HEK293 (cell line): ENCODE measurements at regions not wholly inside any gene's neighbourhood (a gene's known extent, or its start where the extent isn't known, plus 50 kb on each side); places are given as distances from the start of the nearest gene placed in this dataset.

ENCODE experiments used
- CTCF ChIA-PET: fragments of 350-600 bp; formaldehyde crosslinking; extraction: SDS; loops from one replicate; lab custom pipeline; 2021; ENCODE audit warnings: antibody characterized with exemption; lab: Yijun Ruan, JAX
- POLR2A ChIA-PET: fragments of 300-600 bp; formaldehyde crosslinking; extraction: SDS; loops from one replicate; lab custom pipeline; 2020; ENCODE audit warnings: antibody characterized with exemption, inconsistent platforms; lab: Yijun Ruan, JAX
- H3K27ac ChIP-seq: fragments of 200-500 bp; sonication (Bioruptor generic); 2 replicates; pipeline ENCODE4 v1.5.1; 2014; ENCODE audit warnings: low read depth, low read length, control low read depth, inconsistent platforms; ENCODE audit errors: extremely low read depth
- H3K36me3 ChIP-seq, 2 experiments: fragments of 200-500 bp in 1 of 2; sonication (Bioruptor generic) in 1 of 2; 1 replicate in 1 of 2; 2 replicates in 1 of 2; pipeline ENCODE4 v1.5.1; 2014 to 2017; ENCODE audit warnings: inconsistent platforms in 2 of 2, low read length in 2 of 2; ENCODE audit not compliant: control insufficient read depth in 2 of 2, insufficient read depth in 1 of 2
- H3K4me1 ChIP-seq: fragments of 200-500 bp; sonication (Bioruptor generic); 2 replicates; pipeline ENCODE4 v1.5.1; 2014; ENCODE audit warnings: mild to moderate bottlenecking, low read length, inconsistent platforms; ENCODE audit not compliant: control insufficient read depth, insufficient read depth
- H3K4me3 ChIP-seq: 2 replicates; pipeline ENCODE4 v1.5.1; 2011; ENCODE audit warnings: low read depth, mild to moderate bottlenecking, control low read depth, low read length, moderate library complexity
- H3K9me3 ChIP-seq: fragments of 200-500 bp; sonication (Bioruptor generic); 2 replicates; pipeline ENCODE4 v1.5.1; 2014; ENCODE audit warnings: low read depth, low read length, inconsistent platforms; ENCODE audit not compliant: control insufficient read depth, insufficient read depth
- BCL11B ChIP-seq: fragments of 450-650 bp; formaldehyde crosslinking; IDR thresholded peaks from 2 replicates; pipeline ENCODE4 v1.5.1; 2016; ENCODE audit warnings: low read depth, missing biosample characterization, missing genetic modification characterization
- GLIS2 ChIP-seq: fragments of 450-650 bp; formaldehyde crosslinking; IDR thresholded peaks from 2 replicates; pipeline ENCODE4 v1.5.1; 2016; ENCODE audit warnings: missing biosample characterization, missing genetic modification characterization
- KLF10 ChIP-seq: fragments of 450-650 bp; IDR thresholded peaks from 2 replicates; pipeline ENCODE4 v1.5.1; 2018; ENCODE audit warnings: missing biosample characterization, mild to moderate bottlenecking, missing genetic modification characterization
- OSR2 ChIP-seq: fragments of 450-650 bp; formaldehyde crosslinking; IDR thresholded peaks from 2 replicates; pipeline ENCODE4 v1.5.1; 2016; ENCODE audit warnings: missing biosample characterization, missing genetic modification characterization
- RBAK ChIP-seq: fragments of 450-650 bp; formaldehyde crosslinking; IDR thresholded peaks from 2 replicates; pipeline ENCODE4 v1.5.1; 2016; ENCODE audit warnings: missing biosample characterization, missing genetic modification characterization
- SP7 ChIP-seq: fragments of 450-650 bp; formaldehyde crosslinking; IDR thresholded peaks from 2 replicates; pipeline ENCODE4 v1.5.1; 2016; ENCODE audit warnings: missing biosample characterization, missing genetic modification characterization
- WT1 ChIP-seq: fragments of 450-650 bp; formaldehyde crosslinking; IDR thresholded peaks from 2 replicates; pipeline ENCODE4 v1.5.1; 2016; ENCODE audit warnings: missing biosample characterization, missing genetic modification characterization
- ZBTB48 ChIP-seq: fragments of 450-650 bp; formaldehyde crosslinking; IDR thresholded peaks from 2 replicates; pipeline ENCODE4 v1.5.1; 2016; ENCODE audit warnings: missing biosample characterization, missing genetic modification characterization
- ZFP41 ChIP-seq: fragments of 450-650 bp; formaldehyde crosslinking; IDR thresholded peaks from 2 replicates; pipeline ENCODE4 v1.5.1; 2016; ENCODE audit warnings: missing biosample characterization, missing genetic modification characterization, borderline replicate concordance
- ZNF146 ChIP-seq: fragments of 450-650 bp; formaldehyde crosslinking; IDR thresholded peaks from 2 replicates; pipeline ENCODE4 v1.5.1; 2016; ENCODE audit warnings: missing biosample characterization, missing genetic modification characterization
- ZNF2 ChIP-seq: fragments of 450-650 bp; formaldehyde crosslinking; IDR thresholded peaks from 2 replicates; pipeline ENCODE4 v1.5.1; 2016; ENCODE audit warnings: missing biosample characterization, missing genetic modification characterization
- ZNF354C ChIP-seq: fragments of 450-650 bp; formaldehyde crosslinking; IDR thresholded peaks from 2 replicates; pipeline ENCODE4 v1.5.1; 2016; ENCODE audit warnings: missing biosample characterization, missing genetic modification characterization, low read depth, borderline replicate concordance
- ZNF514 ChIP-seq: fragments of 450-650 bp; formaldehyde crosslinking; IDR thresholded peaks from 2 replicates; pipeline ENCODE4 v1.5.1; 2016; ENCODE audit warnings: missing biosample characterization, missing genetic modification characterization
- ZNF560 ChIP-seq: fragments of 450-650 bp; formaldehyde crosslinking; IDR thresholded peaks from 2 replicates; pipeline ENCODE4 v1.5.1; 2017; ENCODE audit warnings: missing biosample characterization, missing genetic modification characterization, borderline replicate concordance
- ZNF596 ChIP-seq: fragments of 450-650 bp; IDR thresholded peaks from 2 replicates; pipeline ENCODE4 v1.5.0; 2018; ENCODE audit warnings: missing biosample characterization, mild to moderate bottlenecking, missing genetic modification characterization, moderate library complexity
- ZNF600 ChIP-seq: fragments of 450-650 bp; formaldehyde crosslinking; IDR thresholded peaks from 2 replicates; pipeline ENCODE4 v1.5.1; 2016; ENCODE audit warnings: missing biosample characterization, missing genetic modification characterization
- ZNF768 ChIP-seq: fragments of 450-650 bp; formaldehyde crosslinking; IDR thresholded peaks from 2 replicates; pipeline ENCODE4 v1.5.1; 2018; ENCODE audit warnings: missing biosample characterization, mild to moderate bottlenecking, missing genetic modification characterization
- ZNF792 ChIP-seq: fragments of 450-650 bp; formaldehyde crosslinking; IDR thresholded peaks from 2 replicates; pipeline ENCODE4 v1.5.1; 2016; ENCODE audit warnings: missing biosample characterization, missing genetic modification characterization
- TF ChIP-seq, protein P1 (sequence below): fragments of 450-650 bp; formaldehyde crosslinking; IDR thresholded peaks from 2 replicates; pipeline ENCODE4 v1.5.1; 2016; ENCODE audit warnings: missing biosample characterization, missing genetic modification characterization
- TF ChIP-seq, protein P2 (sequence below): fragments of 450-650 bp; formaldehyde crosslinking; IDR thresholded peaks from 2 replicates; pipeline ENCODE4 v1.5.1; 2017; ENCODE audit warnings: missing biosample characterization, missing genetic modification characterization
- TF ChIP-seq, protein P3 (sequence below): fragments of 450-650 bp; formaldehyde crosslinking; IDR thresholded peaks from 2 replicates; pipeline ENCODE4 v1.5.1; 2016; ENCODE audit warnings: missing biosample characterization, missing genetic modification characterization
- TF ChIP-seq, protein P4 (sequence below): fragments of 450-650 bp; formaldehyde crosslinking; IDR thresholded peaks from 2 replicates; pipeline ENCODE4 v1.5.1; 2016; ENCODE audit warnings: missing biosample characterization, missing genetic modification characterization, borderline replicate concordance

DNA sequence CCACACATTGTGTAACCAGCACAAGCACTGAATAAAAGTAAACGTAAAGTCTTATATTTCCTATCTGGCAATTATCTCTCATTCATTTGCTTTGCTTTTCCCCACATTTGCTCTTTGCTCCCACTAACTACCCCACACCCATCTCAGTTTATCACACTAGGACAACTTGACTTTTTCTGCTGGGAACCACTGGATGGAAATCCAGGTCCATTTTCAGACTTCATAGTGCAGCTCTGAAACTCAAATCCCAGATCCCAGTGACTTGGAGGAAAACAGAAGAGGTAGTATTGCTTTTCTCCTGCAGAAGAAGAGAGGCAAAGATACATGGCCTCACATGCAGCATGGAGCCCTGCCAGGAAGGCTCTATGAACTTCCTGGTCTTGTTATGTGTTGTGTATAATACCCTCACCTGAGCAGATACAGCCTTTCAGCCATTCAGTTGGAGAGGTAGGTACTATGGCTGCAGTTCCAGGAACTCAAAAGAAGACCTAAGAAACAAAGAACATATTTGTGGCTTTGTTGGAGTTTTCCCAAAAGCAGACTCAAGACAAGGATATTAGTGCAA, 90.0 kb upstream of the NIPBL start:
- TF ChIP-seq OSR2 (tag by site-specific recombination) (no peak), ZBTB48 (tag by site-specific recombination) (no peak), KLF10 (tag by site-specific recombination) (no peak), ZNF560 (no peak), ZNF768 (tag by site-specific recombination) (no peak), ZNF596 (tag by site-specific recombination) (no peak), RBAK (tag by site-specific recombination) (no peak), ZNF514 (tag by site-specific recombination) (no peak), ZFP41 (tag by site-specific recombination) (no peak), BCL11B (tag by site-specific recombination) (no peak), ZNF354C (no peak)
- TF ChIP-seq, protein P1, sequence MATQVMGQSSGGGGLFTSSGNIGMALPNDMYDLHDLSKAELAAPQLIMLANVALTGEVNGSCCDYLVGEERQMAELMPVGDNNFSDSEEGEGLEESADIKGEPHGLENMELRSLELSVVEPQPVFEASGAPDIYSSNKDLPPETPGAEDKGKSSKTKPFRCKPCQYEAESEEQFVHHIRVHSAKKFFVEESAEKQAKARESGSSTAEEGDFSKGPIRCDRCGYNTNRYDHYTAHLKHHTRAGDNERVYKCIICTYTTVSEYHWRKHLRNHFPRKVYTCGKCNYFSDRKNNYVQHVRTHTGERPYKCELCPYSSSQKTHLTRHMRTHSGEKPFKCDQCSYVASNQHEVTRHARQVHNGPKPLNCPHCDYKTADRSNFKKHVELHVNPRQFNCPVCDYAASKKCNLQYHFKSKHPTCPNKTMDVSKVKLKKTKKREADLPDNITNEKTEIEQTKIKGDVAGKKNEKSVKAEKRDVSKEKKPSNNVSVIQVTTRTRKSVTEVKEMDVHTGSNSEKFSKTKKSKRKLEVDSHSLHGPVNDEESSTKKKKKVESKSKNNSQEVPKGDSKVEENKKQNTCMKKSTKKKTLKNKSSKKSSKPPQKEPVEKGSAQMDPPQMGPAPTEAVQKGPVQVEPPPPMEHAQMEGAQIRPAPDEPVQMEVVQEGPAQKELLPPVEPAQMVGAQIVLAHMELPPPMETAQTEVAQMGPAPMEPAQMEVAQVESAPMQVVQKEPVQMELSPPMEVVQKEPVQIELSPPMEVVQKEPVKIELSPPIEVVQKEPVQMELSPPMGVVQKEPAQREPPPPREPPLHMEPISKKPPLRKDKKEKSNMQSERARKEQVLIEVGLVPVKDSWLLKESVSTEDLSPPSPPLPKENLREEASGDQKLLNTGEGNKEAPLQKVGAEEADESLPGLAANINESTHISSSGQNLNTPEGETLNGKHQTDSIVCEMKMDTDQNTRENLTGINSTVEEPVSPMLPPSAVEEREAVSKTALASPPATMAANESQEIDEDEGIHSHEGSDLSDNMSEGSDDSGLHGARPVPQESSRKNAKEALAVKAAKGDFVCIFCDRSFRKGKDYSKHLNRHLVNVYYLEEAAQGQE, result no peak

DNA sequence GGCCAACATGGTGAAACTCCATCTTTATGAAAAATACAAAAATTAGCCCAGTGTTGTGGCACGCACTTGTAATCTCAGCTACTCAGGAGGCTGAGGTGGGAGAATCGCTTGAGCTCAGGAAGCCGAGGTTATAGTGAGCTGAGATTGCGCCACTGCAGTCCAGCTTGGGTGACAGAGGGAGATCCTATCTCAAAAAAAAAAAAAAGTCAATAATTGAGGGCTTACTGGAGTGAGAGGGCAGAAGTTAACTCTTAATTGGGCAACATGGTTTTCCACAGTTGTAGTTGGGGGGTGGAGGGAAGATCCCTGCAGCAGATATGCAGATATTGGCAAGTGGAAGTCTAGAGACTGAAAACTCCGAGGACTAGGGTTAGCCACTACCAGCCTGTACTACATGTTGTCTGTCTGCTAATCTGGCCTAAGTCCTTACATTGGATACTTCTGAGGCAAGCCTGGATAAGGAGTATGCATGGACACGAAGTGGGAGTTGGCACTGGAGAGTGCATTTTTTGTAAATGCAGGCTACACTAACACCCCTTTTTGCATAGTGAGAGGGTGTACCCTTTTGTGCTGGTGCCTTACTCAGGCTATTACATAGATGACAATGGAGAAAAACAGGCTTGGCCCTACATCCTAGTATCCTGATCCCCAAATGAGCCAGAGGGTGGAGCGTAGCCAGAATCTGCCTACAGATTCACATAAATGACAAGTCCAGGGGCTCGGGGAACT, 89.0 kb upstream of the NIPBL start:
- no peaks in the 10 kb centered on the region for H3K36me3 ChIP-seq
- ChIA-PET POLR2A (no interaction called here), CTCF (no interaction called here)
- H3K27ac ChIP-seq, result no peak overlapping the region
- H3K9me3 ChIP-seq, result no peaks in the 10 kb centered on the region
- no peak overlapping the region for H3K4me3 ChIP-seq
- H3K4me1 ChIP-seq, result no peaks in the 10 kb centered on the region
- TF ChIP-seq, protein P2, sequence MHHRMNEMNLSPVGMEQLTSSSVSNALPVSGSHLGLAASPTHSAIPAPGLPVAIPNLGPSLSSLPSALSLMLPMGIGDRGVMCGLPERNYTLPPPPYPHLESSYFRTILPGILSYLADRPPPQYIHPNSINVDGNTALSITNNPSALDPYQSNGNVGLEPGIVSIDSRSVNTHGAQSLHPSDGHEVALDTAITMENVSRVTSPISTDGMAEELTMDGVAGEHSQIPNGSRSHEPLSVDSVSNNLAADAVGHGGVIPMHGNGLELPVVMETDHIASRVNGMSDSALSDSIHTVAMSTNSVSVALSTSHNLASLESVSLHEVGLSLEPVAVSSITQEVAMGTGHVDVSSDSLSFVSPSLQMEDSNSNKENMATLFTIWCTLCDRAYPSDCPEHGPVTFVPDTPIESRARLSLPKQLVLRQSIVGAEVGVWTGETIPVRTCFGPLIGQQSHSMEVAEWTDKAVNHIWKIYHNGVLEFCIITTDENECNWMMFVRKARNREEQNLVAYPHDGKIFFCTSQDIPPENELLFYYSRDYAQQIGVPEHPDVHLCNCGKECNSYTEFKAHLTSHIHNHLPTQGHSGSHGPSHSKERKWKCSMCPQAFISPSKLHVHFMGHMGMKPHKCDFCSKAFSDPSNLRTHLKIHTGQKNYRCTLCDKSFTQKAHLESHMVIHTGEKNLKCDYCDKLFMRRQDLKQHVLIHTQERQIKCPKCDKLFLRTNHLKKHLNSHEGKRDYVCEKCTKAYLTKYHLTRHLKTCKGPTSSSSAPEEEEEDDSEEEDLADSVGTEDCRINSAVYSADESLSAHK (tag by site-specific recombination), result no peak
- TF ChIP-seq RBAK (tag by site-specific recombination) (no peak), ZNF600 (tag by site-specific recombination) (no peak), ZNF2 (no peak), ZNF146 (tag by site-specific recombination) (no peak), WT1 (tag by site-specific recombination) (no peak), GLIS2 (tag by site-specific recombination) (no peak), ZNF792 (tag by site-specific recombination) (no peak), SP7 (tag by site-specific recombination) (no peak)
- TF ChIP-seq, protein P3, sequence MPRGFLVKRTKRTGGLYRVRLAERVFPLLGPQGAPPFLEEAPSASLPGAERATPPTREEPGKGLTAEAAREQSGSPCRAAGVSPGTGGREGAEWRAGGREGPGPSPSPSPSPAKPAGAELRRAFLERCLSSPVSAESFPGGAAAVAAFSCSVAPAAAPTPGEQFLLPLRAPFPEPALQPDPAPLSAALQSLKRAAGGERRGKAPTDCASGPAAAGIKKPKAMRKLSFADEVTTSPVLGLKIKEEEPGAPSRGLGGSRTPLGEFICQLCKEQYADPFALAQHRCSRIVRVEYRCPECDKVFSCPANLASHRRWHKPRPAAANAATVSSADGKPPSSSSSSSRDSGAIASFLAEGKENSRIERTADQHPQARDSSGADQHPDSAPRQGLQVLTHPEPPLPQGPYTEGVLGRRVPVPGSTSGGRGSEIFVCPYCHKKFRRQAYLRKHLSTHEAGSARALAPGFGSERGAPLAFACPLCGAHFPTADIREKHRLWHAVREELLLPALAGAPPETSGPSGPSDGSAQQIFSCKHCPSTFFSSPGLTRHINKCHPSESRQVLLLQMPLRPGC (tag by site-specific recombination), result no peak
- TF ChIP-seq, protein P4, sequence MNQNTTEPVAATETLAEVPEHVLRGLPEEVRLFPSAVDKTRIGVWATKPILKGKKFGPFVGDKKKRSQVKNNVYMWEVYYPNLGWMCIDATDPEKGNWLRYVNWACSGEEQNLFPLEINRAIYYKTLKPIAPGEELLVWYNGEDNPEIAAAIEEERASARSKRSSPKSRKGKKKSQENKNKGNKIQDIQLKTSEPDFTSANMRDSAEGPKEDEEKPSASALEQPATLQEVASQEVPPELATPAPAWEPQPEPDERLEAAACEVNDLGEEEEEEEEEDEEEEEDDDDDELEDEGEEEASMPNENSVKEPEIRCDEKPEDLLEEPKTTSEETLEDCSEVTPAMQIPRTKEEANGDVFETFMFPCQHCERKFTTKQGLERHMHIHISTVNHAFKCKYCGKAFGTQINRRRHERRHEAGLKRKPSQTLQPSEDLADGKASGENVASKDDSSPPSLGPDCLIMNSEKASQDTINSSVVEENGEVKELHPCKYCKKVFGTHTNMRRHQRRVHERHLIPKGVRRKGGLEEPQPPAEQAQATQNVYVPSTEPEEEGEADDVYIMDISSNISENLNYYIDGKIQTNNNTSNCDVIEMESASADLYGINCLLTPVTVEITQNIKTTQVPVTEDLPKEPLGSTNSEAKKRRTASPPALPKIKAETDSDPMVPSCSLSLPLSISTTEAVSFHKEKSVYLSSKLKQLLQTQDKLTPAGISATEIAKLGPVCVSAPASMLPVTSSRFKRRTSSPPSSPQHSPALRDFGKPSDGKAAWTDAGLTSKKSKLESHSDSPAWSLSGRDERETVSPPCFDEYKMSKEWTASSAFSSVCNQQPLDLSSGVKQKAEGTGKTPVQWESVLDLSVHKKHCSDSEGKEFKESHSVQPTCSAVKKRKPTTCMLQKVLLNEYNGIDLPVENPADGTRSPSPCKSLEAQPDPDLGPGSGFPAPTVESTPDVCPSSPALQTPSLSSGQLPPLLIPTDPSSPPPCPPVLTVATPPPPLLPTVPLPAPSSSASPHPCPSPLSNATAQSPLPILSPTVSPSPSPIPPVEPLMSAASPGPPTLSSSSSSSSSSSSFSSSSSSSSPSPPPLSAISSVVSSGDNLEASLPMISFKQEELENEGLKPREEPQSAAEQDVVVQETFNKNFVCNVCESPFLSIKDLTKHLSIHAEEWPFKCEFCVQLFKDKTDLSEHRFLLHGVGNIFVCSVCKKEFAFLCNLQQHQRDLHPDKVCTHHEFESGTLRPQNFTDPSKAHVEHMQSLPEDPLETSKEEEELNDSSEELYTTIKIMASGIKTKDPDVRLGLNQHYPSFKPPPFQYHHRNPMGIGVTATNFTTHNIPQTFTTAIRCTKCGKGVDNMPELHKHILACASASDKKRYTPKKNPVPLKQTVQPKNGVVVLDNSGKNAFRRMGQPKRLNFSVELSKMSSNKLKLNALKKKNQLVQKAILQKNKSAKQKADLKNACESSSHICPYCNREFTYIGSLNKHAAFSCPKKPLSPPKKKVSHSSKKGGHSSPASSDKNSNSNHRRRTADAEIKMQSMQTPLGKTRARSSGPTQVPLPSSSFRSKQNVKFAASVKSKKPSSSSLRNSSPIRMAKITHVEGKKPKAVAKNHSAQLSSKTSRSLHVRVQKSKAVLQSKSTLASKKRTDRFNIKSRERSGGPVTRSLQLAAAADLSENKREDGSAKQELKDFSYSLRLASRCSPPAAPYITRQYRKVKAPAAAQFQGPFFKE (tag by site-specific recombination), result no peak

More for the DNA sequence above, 90.0 kb upstream of the NIPBL start:
- Histone ChIP-seq H3K27ac (no peak overlapping the region), H3K4me3 (no peak overlapping the region), H3K9me3 (no peaks in the 10 kb centered on the region), H3K4me1 (no peaks in the 10 kb centered on the region), H3K36me3 (no peaks in the 10 kb centered on the region)
- ChIA-PET POLR2A (no interaction called here), CTCF (interaction anchor here (0.6 to 1.9 kb wide), 2 partner anchors 9 to 56 kb away, joined by 3 to 7 read pairs; no protein-coding TSS in a partner anchor)
